HCT116 (cell line): ENCODE measurements at regions not wholly inside any gene's neighbourhood (a gene's known extent, or its start where the extent isn't known, plus 50 kb on each side); places are given as distances from the start of the nearest gene placed in this dataset.

Experiments
- ATAC-seq: fragments of 200-7000 bp; cut with Tn5 transposase; 2 replicates; pipeline ENCODE4 v1.9.1; 2020; ENCODE audit warnings: mild to moderate bottlenecking, moderate library complexity
- BruUV-seq: library from RNA; stranded (reverse); fragments of 400-500 nt; replicated peaks from 2 replicates; lab custom pipeline; 2021; lab: Mats Ljungman, UMichigan
- CTCF ChIA-PET: fragments of 300-600 bp; sonication (Branson Sonifier 250); formaldehyde crosslinking; loops from one replicate; lab custom pipeline; 2021; ENCODE audit warnings: antibody characterized with exemption; lab: Charles Lee
- POLR2A ChIA-PET: fragments of 300-600, 350-600 bp; sonication (Branson Sonifier 250); formaldehyde crosslinking; loops from one replicate; lab custom pipeline; 2021; ENCODE audit warnings: antibody characterized with exemption; lab: Charles Lee
- RAD21 ChIA-PET, 2 experiments: fragments of 300-600 bp; sonication (Branson Sonifier 250); formaldehyde crosslinking; loops; one replicate each; lab custom pipeline; 2023; ENCODE audit warnings: low total read pairs in 2 of 2; ENCODE audit not compliant: uncharacterized antibody in 2 of 2, unreplicated experiment in 2 of 2, low non-redundant PET in 1 of 2; lab: Charles Lee
- DNase-seq: peaks from one replicate; pipeline ENCODE4 v3.0.0-alpha.2; 2010; ENCODE audit warnings: low read depth, low spot score
- H2AFZ ChIP-seq: fragments of 200-600 bp; shearing (Covaris generic), sonication (generic); 2 replicates; pipeline ENCODE4 v1.6.1; 2017; ENCODE audit warnings: low read depth, mixed run types, mixed read lengths, antibody characterized with exemption, low read length; ENCODE audit not compliant: poor library complexity, severe bottlenecking
- H3K27ac ChIP-seq: 2 replicates; pipeline ENCODE4 v1.5.1; 2012; ENCODE audit warnings: low read depth, low read length
- H3K27me3 ChIP-seq: fragments of 200-600 bp; sonication (generic); 2 replicates; pipeline ENCODE4 v1.6.1; 2016; ENCODE audit warnings: mixed run types, low read length, mixed read lengths; ENCODE audit not compliant: insufficient read depth
- H3K36me3 ChIP-seq, 2 experiments: fragments of 200-500 bp in 1 of 2; fragments of 200-600 bp in 1 of 2; sonication (Bioruptor generic) in 1 of 2; sonication (generic) in 1 of 2; 2 replicates each; pipeline versions ENCODE4 v1.5.1 to v1.6.1; 2014 to 2016; ENCODE audit warnings: low read length in 2 of 2, inconsistent platforms in 1 of 2, mixed read lengths in 1 of 2, mixed run types in 1 of 2; ENCODE audit not compliant: insufficient read depth in 2 of 2, control insufficient read depth in 1 of 2
- H3K4me1 ChIP-seq, 2 experiments: fragments of 200-600 bp in 1 of 2; sonication (generic) in 1 of 2; 2 replicates each; pipeline versions ENCODE4 v1.5.1 to v1.6.1; 2012 to 2017; ENCODE audit warnings: low read length in 2 of 2, inconsistent platforms in 1 of 2, mild to moderate bottlenecking in 1 of 2, mixed read lengths in 1 of 2, mixed run types in 1 of 2, moderate library complexity in 1 of 2; ENCODE audit not compliant: insufficient read depth in 2 of 2, control insufficient read depth in 1 of 2
- H3K4me2 ChIP-seq: fragments of 200-600 bp; sonication (generic); 2 replicates; pipeline ENCODE4 v1.6.1; 2017; ENCODE audit warnings: mixed run types, low read length, mixed read lengths
- H3K4me3 ChIP-seq, 2 experiments: fragments of 200-600 bp in 1 of 2; sonication (generic) in 1 of 2; replicated peaks in 1 of 2; 2 replicates each; pipeline ENCODE4 v1.5.1; 2011 to 2016; ENCODE audit warnings: low read length in 2 of 2, control low read depth in 1 of 2, low read depth in 1 of 2, mild to moderate bottlenecking in 1 of 2, mixed read lengths in 1 of 2, mixed run types in 1 of 2
- H3K79me2 ChIP-seq: fragments of 200-600 bp; sonication (generic); 2 replicates; pipeline ENCODE4 v1.6.1; 2017; ENCODE audit warnings: mild to moderate bottlenecking, mixed run types, low read length, moderate library complexity, mixed read lengths; ENCODE audit not compliant: insufficient read depth
- H3K9ac ChIP-seq: fragments of 200-600 bp; sonication (generic); 2 replicates; pipeline ENCODE4 v1.6.1; 2016; ENCODE audit warnings: low read length, mixed read lengths
- H3K9me2 ChIP-seq: fragments of 200-600 bp; sonication (generic), shearing (Covaris generic); 2 replicates; pipeline ENCODE4 v1.6.1; 2017; ENCODE audit warnings: mixed run types, mild to moderate bottlenecking, moderate library complexity; ENCODE audit not compliant: insufficient read depth
- H3K9me3 ChIP-seq, 2 experiments: fragments of 200-500 bp in 1 of 2; fragments of 200-600 bp in 1 of 2; sonication (Bioruptor generic) in 1 of 2; sonication (generic) in 1 of 2; 2 replicates each; pipeline ENCODE4 v1.6.1; 2014 to 2017; ENCODE audit warnings: low read length in 2 of 2, mixed read lengths in 2 of 2, inconsistent platforms in 1 of 2, low read depth in 1 of 2, mild to moderate bottlenecking in 1 of 2, mixed run types in 1 of 2, moderate library complexity in 1 of 2; ENCODE audit not compliant: control insufficient read depth in 1 of 2, insufficient read depth in 1 of 2
- H4K20me1 ChIP-seq: fragments of 200-600 bp; sonication (generic), shearing (Covaris generic); 2 replicates; pipeline ENCODE4 v1.6.1; 2017; ENCODE audit warnings: mixed run types, mild to moderate bottlenecking, moderate library complexity; ENCODE audit not compliant: insufficient read depth
- ELF1 ChIP-seq: IDR thresholded peaks from 2 replicates; pipeline ENCODE4 v1.6.1; 2012; ENCODE audit warnings: low read depth, borderline replicate concordance
- EZH2 ChIP-seq: fragments of 200-600 bp; sonication (generic); IDR thresholded peaks from 2 replicates; pipeline ENCODE4 v1.6.1; 2017; ENCODE audit warnings: antibody characterized with exemption, mixed run types
- FOSL1 ChIP-seq: IDR thresholded peaks from 2 replicates; pipeline ENCODE4 v1.6.1; 2012; ENCODE audit warnings: low read depth
- JUND ChIP-seq: IDR thresholded peaks from 2 replicates; pipeline ENCODE4 v1.6.1; 2012
- RAD21 ChIP-seq: IDR thresholded peaks from 2 replicates; pipeline ENCODE4 v1.6.1; 2012; ENCODE audit warnings: low read depth, mild to moderate bottlenecking
- SIN3A ChIP-seq: IDR thresholded peaks from 2 replicates; pipeline ENCODE4 v1.6.1; 2012; ENCODE audit warnings: low read depth
- ZNF274 ChIP-seq: fragments of 200-500 bp; sonication (Bioruptor generic); IDR thresholded peaks from 2 replicates; pipeline ENCODE4 v1.6.1; 2014; ENCODE audit warnings: mild to moderate bottlenecking, low read depth, low read length, inconsistent platforms
- intact Hi-C: fragments of 100-400 bp; cut with micrococcal nuclease; formaldehyde crosslinking; loops from 2 replicates; pipeline ENCODE4 v1.10.0; 2022
- TF ChIP-seq, protein P1 (sequence below): IDR thresholded peaks from 2 replicates; pipeline ENCODE4 v1.6.1; 2012; ENCODE audit warnings: low read depth
- TF ChIP-seq, protein P2 (sequence below): IDR thresholded peaks from 2 replicates; pipeline ENCODE4 v1.6.1; 2012
- TF ChIP-seq, protein P3 (sequence below): IDR thresholded peaks from 2 replicates; pipeline ENCODE4 v1.6.1; 2011; ENCODE audit warnings: mild to moderate bottlenecking, low read length, moderate library complexity; ENCODE audit not compliant: insufficient replicate concordance; ENCODE audit errors: extremely low read depth

DNA sequence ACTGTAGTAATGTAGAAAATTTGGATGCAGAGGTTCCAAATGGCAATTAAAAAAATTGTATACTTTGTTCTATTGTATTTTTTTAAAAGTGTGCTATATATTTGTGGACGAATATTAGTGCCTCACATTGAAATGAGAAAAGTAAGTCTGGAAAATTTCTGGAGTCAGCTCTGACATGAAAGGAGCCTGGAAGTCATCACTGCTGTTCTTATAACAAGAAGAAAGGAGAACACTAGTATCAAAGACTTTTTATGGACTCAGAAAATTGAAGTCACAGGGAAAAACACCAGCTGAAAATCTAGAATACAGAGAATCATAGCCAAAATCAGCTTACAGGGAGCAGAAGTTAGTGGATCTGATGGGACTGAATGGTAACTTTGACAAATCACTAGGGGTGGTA lies 1450.7 kb upstream of the SPRY2 start:
- TF ChIP-seq JUND (no peak), SIN3A (no peak), EZH2 (no peak), ELF1 (no peak), RAD21 (no peak), ZNF274 (no peak), FOSL1 (no peak)
- TF ChIP-seq, protein P1, sequence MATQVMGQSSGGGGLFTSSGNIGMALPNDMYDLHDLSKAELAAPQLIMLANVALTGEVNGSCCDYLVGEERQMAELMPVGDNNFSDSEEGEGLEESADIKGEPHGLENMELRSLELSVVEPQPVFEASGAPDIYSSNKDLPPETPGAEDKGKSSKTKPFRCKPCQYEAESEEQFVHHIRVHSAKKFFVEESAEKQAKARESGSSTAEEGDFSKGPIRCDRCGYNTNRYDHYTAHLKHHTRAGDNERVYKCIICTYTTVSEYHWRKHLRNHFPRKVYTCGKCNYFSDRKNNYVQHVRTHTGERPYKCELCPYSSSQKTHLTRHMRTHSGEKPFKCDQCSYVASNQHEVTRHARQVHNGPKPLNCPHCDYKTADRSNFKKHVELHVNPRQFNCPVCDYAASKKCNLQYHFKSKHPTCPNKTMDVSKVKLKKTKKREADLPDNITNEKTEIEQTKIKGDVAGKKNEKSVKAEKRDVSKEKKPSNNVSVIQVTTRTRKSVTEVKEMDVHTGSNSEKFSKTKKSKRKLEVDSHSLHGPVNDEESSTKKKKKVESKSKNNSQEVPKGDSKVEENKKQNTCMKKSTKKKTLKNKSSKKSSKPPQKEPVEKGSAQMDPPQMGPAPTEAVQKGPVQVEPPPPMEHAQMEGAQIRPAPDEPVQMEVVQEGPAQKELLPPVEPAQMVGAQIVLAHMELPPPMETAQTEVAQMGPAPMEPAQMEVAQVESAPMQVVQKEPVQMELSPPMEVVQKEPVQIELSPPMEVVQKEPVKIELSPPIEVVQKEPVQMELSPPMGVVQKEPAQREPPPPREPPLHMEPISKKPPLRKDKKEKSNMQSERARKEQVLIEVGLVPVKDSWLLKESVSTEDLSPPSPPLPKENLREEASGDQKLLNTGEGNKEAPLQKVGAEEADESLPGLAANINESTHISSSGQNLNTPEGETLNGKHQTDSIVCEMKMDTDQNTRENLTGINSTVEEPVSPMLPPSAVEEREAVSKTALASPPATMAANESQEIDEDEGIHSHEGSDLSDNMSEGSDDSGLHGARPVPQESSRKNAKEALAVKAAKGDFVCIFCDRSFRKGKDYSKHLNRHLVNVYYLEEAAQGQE: no peak
- TF ChIP-seq, protein P2, sequence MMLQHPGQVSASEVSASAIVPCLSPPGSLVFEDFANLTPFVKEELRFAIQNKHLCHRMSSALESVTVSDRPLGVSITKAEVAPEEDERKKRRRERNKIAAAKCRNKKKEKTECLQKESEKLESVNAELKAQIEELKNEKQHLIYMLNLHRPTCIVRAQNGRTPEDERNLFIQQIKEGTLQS: no peak
- TF ChIP-seq, protein P3, sequence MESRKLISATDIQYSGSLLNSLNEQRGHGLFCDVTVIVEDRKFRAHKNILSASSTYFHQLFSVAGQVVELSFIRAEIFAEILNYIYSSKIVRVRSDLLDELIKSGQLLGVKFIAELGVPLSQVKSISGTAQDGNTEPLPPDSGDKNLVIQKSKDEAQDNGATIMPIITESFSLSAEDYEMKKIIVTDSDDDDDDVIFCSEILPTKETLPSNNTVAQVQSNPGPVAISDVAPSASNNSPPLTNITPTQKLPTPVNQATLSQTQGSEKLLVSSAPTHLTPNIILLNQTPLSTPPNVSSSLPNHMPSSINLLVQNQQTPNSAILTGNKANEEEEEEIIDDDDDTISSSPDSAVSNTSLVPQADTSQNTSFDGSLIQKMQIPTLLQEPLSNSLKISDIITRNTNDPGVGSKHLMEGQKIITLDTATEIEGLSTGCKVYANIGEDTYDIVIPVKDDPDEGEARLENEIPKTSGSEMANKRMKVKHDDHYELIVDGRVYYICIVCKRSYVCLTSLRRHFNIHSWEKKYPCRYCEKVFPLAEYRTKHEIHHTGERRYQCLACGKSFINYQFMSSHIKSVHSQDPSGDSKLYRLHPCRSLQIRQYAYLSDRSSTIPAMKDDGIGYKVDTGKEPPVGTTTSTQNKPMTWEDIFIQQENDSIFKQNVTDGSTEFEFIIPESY: no peak
- ATAC-seq (no peak), DNase-seq (no peak)
- H3K27ac ChIP-seq: no peak overlapping the region
- no peak overlapping the region for H3K4me2 ChIP-seq
- no peak overlapping the region for H3K4me3 ChIP-seq
- H3K9ac ChIP-seq: no peak overlapping the region
- no peaks in the 10 kb centered on the region for H4K20me1 ChIP-seq
- POLR2A ChIA-PET: no interaction called here
- no peaks in the 10 kb centered on the region for H3K79me2 ChIP-seq
- no peaks in the 10 kb centered on the region for H3K27me3 ChIP-seq
- intact Hi-C loops: no loop called here
- RAD21 ChIA-PET: no interaction called here
- no peaks in the 10 kb centered on the region for H3K36me3 ChIP-seq
- no peak overlapping the region for H2AFZ ChIP-seq
- no peaks in the 10 kb centered on the region for H3K9me3 ChIP-seq
- H3K4me1 ChIP-seq: no peaks in the 10 kb centered on the region
- no TSS peak for BruUV-seq
- H3K9me2 ChIP-seq: no peaks in the 10 kb centered on the region
- CTCF ChIA-PET: no interaction called here
